WTC11 (cell line): ENCODE measurements at regions not wholly inside any gene's neighbourhood (a gene's known extent, or its start where the extent isn't known, plus 50 kb on each side); places are given as distances from the start of the nearest gene placed in this dataset.

Experiments
- ATAC-seq: fragments of 200-7000 bp; cut with Tn5 transposase; 2 replicates; pipeline ENCODE4 v1.10.0; 2021; ENCODE audit warnings: mild to moderate bottlenecking, moderate library complexity
- CTCF ChIA-PET: fragments of 300-600 bp; sonication (Branson Sonifier 250); formaldehyde crosslinking; loops from one replicate; lab custom pipeline; 2021; ENCODE audit warnings: antibody characterized with exemption; lab: Charles Lee
- POLR2A ChIA-PET: fragments of 350-600 bp; sonication (Branson Sonifier 250); formaldehyde crosslinking; loops from one replicate; lab custom pipeline; 2021; ENCODE audit warnings: antibody characterized with exemption; lab: Charles Lee
- DNase-seq: peaks from one replicate; pipeline ENCODE4 v3.0.0; 2021; ENCODE audit warnings: low spot score
- H3K27ac Mint-ChIP-seq: 2 replicates; pipeline ENCODE4 v1.8.0; 2021; ENCODE audit warnings: mixed read lengths
- H3K27me3 Mint-ChIP-seq: 2 replicates; pipeline ENCODE4 v1.8.0; 2021; ENCODE audit warnings: low read depth, mild to moderate bottlenecking, moderate library complexity, mixed read lengths
- H3K36me3 Mint-ChIP-seq: 2 replicates; pipeline ENCODE4 v1.8.0; 2021; ENCODE audit warnings: mixed read lengths
- H3K4me1 Mint-ChIP-seq: 2 replicates; pipeline ENCODE4 v1.8.0; 2022; ENCODE audit warnings: mixed read lengths
- H3K4me3 Mint-ChIP-seq: 2 replicates; pipeline ENCODE4 v1.8.0; 2021; ENCODE audit warnings: mild to moderate bottlenecking, moderate library complexity, mixed read lengths
- H3K9me3 Mint-ChIP-seq: 2 replicates; pipeline ENCODE4 v1.8.0; 2021; ENCODE audit warnings: mixed read lengths
- ARID4B ChIP-seq: sonication (generic); formaldehyde crosslinking; IDR thresholded peaks from 2 replicates; pipeline ENCODE4 v1.8.0; 2023; ENCODE audit warnings: missing genetic modification reagents, mild to moderate bottlenecking, borderline replicate concordance
- ATF3 ChIP-seq: sonication (generic); formaldehyde crosslinking; conservative IDR thresholded peaks from 2 replicates; pipeline ENCODE4 v1.8.1; 2022; ENCODE audit warnings: mild to moderate bottlenecking, missing genetic modification reagents
- CTCF ChIP-seq: fragments of 200-600 bp; IDR thresholded peaks from 2 replicates; pipeline ENCODE4 v1.8.0; 2022; ENCODE audit warnings: antibody characterized with exemption
- E2F5 ChIP-seq: sonication (generic); formaldehyde crosslinking; IDR thresholded peaks from 2 replicates; pipeline ENCODE4 v1.8.1; 2022; ENCODE audit warnings: mild to moderate bottlenecking, moderate library complexity, missing genetic modification reagents
- ETV6 ChIP-seq: sonication (generic); formaldehyde crosslinking; IDR thresholded peaks from 2 replicates; pipeline ENCODE4 v1.8.1; 2022; ENCODE audit warnings: mild to moderate bottlenecking, missing genetic modification reagents
- IRF1 ChIP-seq: sonication (generic); formaldehyde crosslinking; IDR thresholded peaks from 2 replicates; pipeline ENCODE4 v1.8.0; 2023; ENCODE audit warnings: missing genetic modification reagents
- NFE2L1 ChIP-seq: sonication (generic); formaldehyde crosslinking; IDR thresholded peaks from 2 replicates; pipeline ENCODE4 v1.8.1; 2023; ENCODE audit warnings: missing genetic modification reagents
- NR1H2 ChIP-seq: sonication (generic); formaldehyde crosslinking; IDR thresholded peaks from 2 replicates; pipeline ENCODE4 v1.9.0; 2021; ENCODE audit warnings: mild to moderate bottlenecking, moderate library complexity, missing genetic modification reagents
- RORB ChIP-seq: fragments of 250-450 bp; sonication (Bioruptor Pico); IDR thresholded peaks from 2 replicates; pipeline ENCODE4 v1.9.0; 2021; ENCODE audit warnings: mild to moderate bottlenecking
- SP1 ChIP-seq: sonication (generic); formaldehyde crosslinking; conservative IDR thresholded peaks from 2 replicates; pipeline ENCODE4 v1.8.1; 2022; ENCODE audit warnings: missing genetic modification reagents
- TP53 ChIP-seq: sonication (generic); formaldehyde crosslinking; IDR thresholded peaks from 2 replicates; pipeline ENCODE4 v1.8.1; 2023; ENCODE audit warnings: mild to moderate bottlenecking, missing genetic modification reagents
- ZNF219 ChIP-seq: sonication (generic); formaldehyde crosslinking; IDR thresholded peaks from 2 replicates; pipeline ENCODE4 v1.8.0; 2023; ENCODE audit warnings: missing genetic modification reagents, mild to moderate bottlenecking, borderline replicate concordance
- ZNF396 ChIP-seq: fragments of 250-450 bp; sonication (Bioruptor Pico); IDR thresholded peaks from 2 replicates; pipeline ENCODE4 v1.8.0; 2021; ENCODE audit warnings: mild to moderate bottlenecking, moderate library complexity, borderline replicate concordance
- ZNF532 ChIP-seq: fragments of 250-450 bp; sonication (Bioruptor Pico); IDR thresholded peaks from 2 replicates; pipeline ENCODE4 v1.9.0; 2021; ENCODE audit warnings: mild to moderate bottlenecking, borderline replicate concordance
- TF ChIP-seq, protein P1 (sequence below): sonication (generic); formaldehyde crosslinking; IDR thresholded peaks from 2 replicates; pipeline ENCODE4 v1.8.0; 2023; ENCODE audit warnings: mild to moderate bottlenecking, missing genetic modification reagents
- TF ChIP-seq, protein P2 (sequence below): sonication (generic); formaldehyde crosslinking; IDR thresholded peaks from 2 replicates; pipeline ENCODE4 v1.8.1; 2023; ENCODE audit warnings: mild to moderate bottlenecking, missing genetic modification reagents, moderate library complexity

GRCh38 chr1:2903226-2903625 is 101.7 kb upstream of the TTC34 start:
- POLR2A ChIA-PET: no interaction called here
- Mint-ChIP-seq H3K27ac (no peak overlapping the region), H3K36me3 (peaks cover 32% of the 10 kb centered on the region), H3K27me3 (peaks cover 3% of the 10 kb centered on the region; the same call in 1 of the 2 replicates), H3K4me1 (no peaks in the 10 kb centered on the region), H3K9me3 (peaks cover 21% of the 10 kb centered on the region), H3K4me3 (no peak overlapping the region)
- ATAC-seq (no peak), DNase-seq (no peak)
- CTCF ChIA-PET: no interaction called here
- TF ChIP-seq IRF1 (CRISPR knock-in tag): no peak
- no peak for TF ChIP-seq ARID4B (CRISPR knock-in tag)
- TF ChIP-seq ZNF219 (CRISPR knock-in tag): no peak
- no peak for TF ChIP-seq CTCF
- no peak for TF ChIP-seq RORB (CRISPR knock-in tag)
- TF ChIP-seq, protein P1, sequence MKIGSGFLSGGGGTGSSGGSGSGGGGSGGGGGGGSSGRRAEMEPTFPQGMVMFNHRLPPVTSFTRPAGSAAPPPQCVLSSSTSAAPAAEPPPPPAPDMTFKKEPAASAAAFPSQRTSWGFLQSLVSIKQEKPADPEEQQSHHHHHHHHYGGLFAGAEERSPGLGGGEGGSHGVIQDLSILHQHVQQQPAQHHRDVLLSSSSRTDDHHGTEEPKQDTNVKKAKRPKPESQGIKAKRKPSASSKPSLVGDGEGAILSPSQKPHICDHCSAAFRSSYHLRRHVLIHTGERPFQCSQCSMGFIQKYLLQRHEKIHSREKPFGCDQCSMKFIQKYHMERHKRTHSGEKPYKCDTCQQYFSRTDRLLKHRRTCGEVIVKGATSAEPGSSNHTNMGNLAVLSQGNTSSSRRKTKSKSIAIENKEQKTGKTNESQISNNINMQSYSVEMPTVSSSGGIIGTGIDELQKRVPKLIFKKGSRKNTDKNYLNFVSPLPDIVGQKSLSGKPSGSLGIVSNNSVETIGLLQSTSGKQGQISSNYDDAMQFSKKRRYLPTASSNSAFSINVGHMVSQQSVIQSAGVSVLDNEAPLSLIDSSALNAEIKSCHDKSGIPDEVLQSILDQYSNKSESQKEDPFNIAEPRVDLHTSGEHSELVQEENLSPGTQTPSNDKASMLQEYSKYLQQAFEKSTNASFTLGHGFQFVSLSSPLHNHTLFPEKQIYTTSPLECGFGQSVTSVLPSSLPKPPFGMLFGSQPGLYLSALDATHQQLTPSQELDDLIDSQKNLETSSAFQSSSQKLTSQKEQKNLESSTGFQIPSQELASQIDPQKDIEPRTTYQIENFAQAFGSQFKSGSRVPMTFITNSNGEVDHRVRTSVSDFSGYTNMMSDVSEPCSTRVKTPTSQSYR (CRISPR knock-in tag): no peak
- TF ChIP-seq, protein P2, sequence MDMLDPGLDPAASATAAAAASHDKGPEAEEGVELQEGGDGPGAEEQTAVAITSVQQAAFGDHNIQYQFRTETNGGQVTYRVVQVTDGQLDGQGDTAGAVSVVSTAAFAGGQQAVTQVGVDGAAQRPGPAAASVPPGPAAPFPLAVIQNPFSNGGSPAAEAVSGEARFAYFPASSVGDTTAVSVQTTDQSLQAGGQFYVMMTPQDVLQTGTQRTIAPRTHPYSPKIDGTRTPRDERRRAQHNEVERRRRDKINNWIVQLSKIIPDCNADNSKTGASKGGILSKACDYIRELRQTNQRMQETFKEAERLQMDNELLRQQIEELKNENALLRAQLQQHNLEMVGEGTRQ: no peak
- TF ChIP-seq SP1 (CRISPR knock-in tag): no peak
- no peak for TF ChIP-seq TP53 (CRISPR knock-in tag)
- no peak for TF ChIP-seq ZNF532 (CRISPR knock-in tag)
- no peak for TF ChIP-seq NR1H2
- no peak for TF ChIP-seq ATF3 (CRISPR knock-in tag)
- no peak for TF ChIP-seq ETV6 (CRISPR knock-in tag)
- no peak for TF ChIP-seq E2F5 (CRISPR knock-in tag)
- TF ChIP-seq NFE2L1 (CRISPR knock-in tag): no peak
- TF ChIP-seq ZNF396: no peak
- TF ChIP-seq, all 79 proteins: peak for 0
